CD4-positive, alpha-beta T cell treated with Interleukin-15 for 4 hours (primary cell): ENCODE measurements at regions not wholly inside any gene's neighbourhood (a gene's known extent, or its start where the extent isn't known, plus 50 kb on each side); places are given as distances from the start of the nearest gene placed in this dataset.

Experiments used
- DNase-seq: peaks from one replicate; pipeline ENCODE4 v3.0.0-alpha.2; 2020; ENCODE audit warnings: low spot score

DNA sequence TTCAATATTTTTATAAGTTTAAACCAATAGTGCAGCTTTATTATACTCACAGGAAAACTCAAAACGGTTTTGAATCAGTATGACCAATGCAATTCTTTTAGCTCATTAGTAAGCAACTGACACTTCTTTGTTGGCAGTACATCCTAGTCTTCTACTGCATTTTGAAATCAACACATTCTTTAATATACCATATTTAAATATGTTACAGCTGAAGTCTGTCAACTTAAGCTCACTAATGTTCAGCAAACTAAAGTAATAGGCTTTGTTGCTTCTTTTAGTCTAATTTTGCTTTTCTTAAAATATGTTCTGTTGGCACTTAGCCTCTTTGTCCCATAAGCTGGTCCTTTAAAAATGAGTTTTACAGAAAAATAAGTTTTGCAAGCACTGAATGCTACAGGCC is 55.4 kb upstream of the CCBE1 start:
- no peak for DNase-seq

GRCh38 chr18:59751186-59751585 is 54.0 kb upstream of the CCBE1 start:
- no peak for DNase-seq

DNA sequence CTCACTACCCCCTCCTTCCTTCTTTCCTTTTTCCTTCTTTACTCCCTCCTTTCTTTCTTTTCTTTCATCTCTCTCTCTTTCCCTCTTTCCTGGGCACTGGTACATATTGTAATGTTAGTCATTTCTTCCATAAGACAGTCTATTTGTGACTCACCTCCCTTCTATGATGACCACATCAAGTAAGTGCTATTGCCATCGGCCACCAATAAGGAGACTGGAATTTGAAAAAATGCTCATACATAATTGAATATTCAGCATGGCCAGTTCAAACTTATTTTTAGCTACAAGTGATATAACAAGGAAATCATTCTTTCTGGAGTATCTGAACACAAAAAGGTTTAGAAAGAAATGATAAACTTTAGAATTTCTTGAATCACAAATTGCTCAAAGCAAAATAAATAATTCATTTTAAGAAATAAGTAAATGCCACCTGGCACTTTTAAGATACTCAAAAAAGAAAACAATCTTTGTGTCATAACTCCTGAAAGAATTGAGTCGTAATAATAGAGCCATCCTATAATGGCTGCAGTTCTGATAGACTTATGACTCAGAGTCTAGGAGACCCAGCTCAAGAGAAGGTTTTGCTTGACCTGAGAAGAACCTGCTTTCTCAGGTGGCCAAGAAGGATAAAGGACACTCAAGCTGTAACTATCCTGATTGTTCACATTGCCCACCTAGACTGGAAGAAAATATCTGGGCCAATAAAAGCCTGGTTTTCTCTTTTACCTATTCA is 51.6 kb upstream of the CCBE1 start:
- no peak for DNase-seq
